HepG2 (cell line): ENCODE measurements at regions not wholly inside any gene's neighbourhood (a gene's known extent, or its start where the extent isn't known, plus 50 kb on each side); places are given as distances from the start of the nearest gene placed in this dataset.

Experiments used
- ATAC-seq: fragments of 200-7000 bp; cut with Tn5 transposase; 3 replicates; pipeline ENCODE4 v1.9.1; 2020; ENCODE audit warnings: mild to moderate bottlenecking, moderate library complexity
- BruUV-seq: library from RNA; stranded (reverse); fragments of 400-500 nt; replicated peaks from 2 replicates; lab custom pipeline; 2021; lab: Mats Ljungman, UMichigan
- CTCF ChIA-PET: fragments of 300-600 bp; formaldehyde crosslinking; extraction: SDS; loops from one replicate; lab custom pipeline; 2021; ENCODE audit warnings: low total read pairs, inconsistent platforms, low intra/inter-chr PET ratio; lab: Yijun Ruan, JAX
- POLR2A ChIA-PET: fragments of 350-600 bp; sonication (Branson Sonifier 250); formaldehyde crosslinking; loops from one replicate; lab custom pipeline; 2020; ENCODE audit warnings: antibody characterized with exemption, inconsistent platforms; lab: Yijun Ruan, JAX
- DNase-seq: peaks from one replicate; pipeline ENCODE4 v3.0.0-alpha.2; 2015; ENCODE audit warnings: low spot score
- FAIRE-seq: peaks from 3 replicates; lab custom pipeline; 2011; peaks lifted over from hg19 to GRCh38; lab: Jason Lieb, UNC
- H2AFZ ChIP-seq: one replicate; pipeline ENCODE4 v1.6.1; 2011; ENCODE audit warnings: low read length, inconsistent platforms
- H3K27ac ChIP-seq: fragments of 300-600 bp; 3 replicates; pipeline ENCODE4 v1.8.0; 2011; ENCODE audit warnings: mixed run types, mild to moderate bottlenecking, mixed read lengths, low read length, inconsistent platforms; ENCODE audit not compliant: insufficient read depth; ENCODE audit errors: extremely low read length
- H3K27me3 ChIP-seq, 2 experiments: fragments of 200-600 bp in 1 of 2; 2 replicates in 1 of 2; 3 replicates in 1 of 2; pipeline versions ENCODE4 v1.6.0 to v1.8.0; 2011; ENCODE audit warnings: low read length in 2 of 2, mild to moderate bottlenecking in 2 of 2, moderate library complexity in 2 of 2, inconsistent platforms in 1 of 2; ENCODE audit not compliant: insufficient read depth in 2 of 2, control insufficient read depth in 1 of 2
- H3K36me3 ChIP-seq, 2 experiments: fragments of 200-600 bp in 1 of 2; replicated peaks in 1 of 2; 2 replicates in 1 of 2; 3 replicates in 1 of 2; pipeline versions ENCODE4 v1.5.1 to v1.8.0; 2011; ENCODE audit warnings: low read length in 2 of 2, inconsistent platforms in 1 of 2; ENCODE audit not compliant: insufficient read depth in 2 of 2, control insufficient read depth in 1 of 2
- H3K4me1 ChIP-seq: 2 replicates; pipeline ENCODE4 v1.5.1; 2012; ENCODE audit warnings: low read length, inconsistent platforms; ENCODE audit not compliant: insufficient read depth
- H3K4me2 ChIP-seq: 2 replicates; pipeline ENCODE4 v1.6.0; 2011; ENCODE audit warnings: low read depth, low read length, inconsistent platforms
- H3K4me3 ChIP-seq, 3 experiments: fragments of 200-600 bp in 1 of 3; sonication (generic), shearing (Covaris generic) in 1 of 3; replicated peaks in 1 of 3; 2 replicates each; pipeline ENCODE4 v1.5.1; 2011 to 2016; ENCODE audit warnings: low read length in 3 of 3, inconsistent platforms in 2 of 3, low read depth in 2 of 3, mild to moderate bottlenecking in 2 of 3, control low read depth in 1 of 3, mixed read lengths in 1 of 3; ENCODE audit not compliant: insufficient read depth in 1 of 3
- H3K79me2 ChIP-seq: one replicate; pipeline ENCODE4 v1.6.1; 2011; ENCODE audit warnings: low read length, inconsistent platforms; ENCODE audit not compliant: insufficient read depth
- H3K9ac ChIP-seq: 2 replicates; pipeline ENCODE4 v1.6.0; 2011; ENCODE audit warnings: mild to moderate bottlenecking, low read depth, low read length, inconsistent platforms; ENCODE audit not compliant: insufficient read depth
- H3K9me3 ChIP-seq: 2 replicates; pipeline ENCODE4 v1.5.1; 2012; ENCODE audit warnings: mild to moderate bottlenecking, low read length
- H4K20me1 ChIP-seq: 2 replicates; pipeline ENCODE4 v1.6.0; 2011; ENCODE audit warnings: inconsistent platforms, mild to moderate bottlenecking, low read length, moderate library complexity; ENCODE audit not compliant: insufficient read depth
- ATF5 ChIP-seq: sonication (generic); formaldehyde crosslinking; IDR thresholded peaks from 2 replicates; pipeline ENCODE4 v1.4.0; 2020; ENCODE audit warnings: mild to moderate bottlenecking, low read depth, missing genetic modification reagents
- ETV5 ChIP-seq: IDR thresholded peaks from 2 replicates; pipeline ENCODE4 v1.6.1; 2018; ENCODE audit warnings: missing biosample characterization, missing genetic modification reagents, inconsistent platforms, borderline replicate concordance
- HDAC2 ChIP-seq: sonication (generic); formaldehyde crosslinking; IDR thresholded peaks from 2 replicates; pipeline ENCODE4 v1.4.0; 2020; ENCODE audit warnings: missing genetic modification reagents
- LRRFIP1 ChIP-seq: sonication (generic); formaldehyde crosslinking; conservative IDR thresholded peaks from 2 replicates; pipeline ENCODE4 v1.4.0; 2020; ENCODE audit warnings: missing genetic modification reagents
- MAFG ChIP-seq: sonication (generic); formaldehyde crosslinking; IDR thresholded peaks from 2 replicates; pipeline ENCODE4 v1.5.1; 2020; ENCODE audit warnings: mild to moderate bottlenecking, missing genetic modification reagents
- RCOR2 ChIP-seq: IDR thresholded peaks from 2 replicates; pipeline ENCODE4 v1.6.1; 2016; ENCODE audit warnings: missing biosample characterization, missing genetic modification reagents
- SIX1 ChIP-seq: sonication (generic); formaldehyde crosslinking; IDR thresholded peaks from 2 replicates; pipeline ENCODE4 v1.4.0; 2020; ENCODE audit warnings: missing genetic modification reagents, borderline replicate concordance
- THYN1 ChIP-seq: sonication (generic); formaldehyde crosslinking; IDR thresholded peaks from 2 replicates; pipeline ENCODE4 v1.8.1; 2023; ENCODE audit warnings: low read depth, mild to moderate bottlenecking, moderate library complexity, missing genetic modification reagents, borderline replicate concordance
- ZNF260 ChIP-seq: sonication (generic); formaldehyde crosslinking; IDR thresholded peaks from 2 replicates; pipeline ENCODE4 v1.4.0; 2020; ENCODE audit warnings: missing genetic modification reagents, low read depth, mild to moderate bottlenecking, borderline replicate concordance
- ZNF292 ChIP-seq: sonication (generic); formaldehyde crosslinking; IDR thresholded peaks from 2 replicates; pipeline ENCODE4 v1.8.1; 2022; ENCODE audit warnings: mild to moderate bottlenecking, low read depth, missing genetic modification reagents, borderline replicate concordance
- WGBS: methylation state at CpG from one replicate; pipeline ENCODE4 v1.1.6; 2017; ENCODE audit warnings: low lambda C conversion rate; 5-methylcytosine and 5-hydroxymethylcytosine counted together
- in situ Hi-C: cut with HindIII; loops from 2 replicates; pipeline ENCODE4 v1.10.0; 2017; ENCODE audit warnings: low pct_unique_long_range_greater_than_20kb; ENCODE audit not compliant: extremely low pct_ligation_motif_present
- intact Hi-C: fragments of 100-400 bp; cut with micrococcal nuclease; formaldehyde crosslinking; loops from one replicate; pipeline ENCODE4 v1.10.0; 2022; ENCODE audit not compliant: unreplicated experiment
- TF ChIP-seq, protein P1 (sequence below): sonication (generic); formaldehyde crosslinking; IDR thresholded peaks from 2 replicates; pipeline ENCODE4 v1.4.0; 2020; ENCODE audit warnings: missing genetic modification reagents
- TF ChIP-seq, protein P2 (sequence below): sonication (generic); formaldehyde crosslinking; IDR thresholded peaks from 2 replicates; pipeline ENCODE4 v1.4.0; 2020; ENCODE audit warnings: missing genetic modification reagents, borderline replicate concordance
- TF ChIP-seq, protein P3 (sequence below): sonication (generic); formaldehyde crosslinking; IDR thresholded peaks from 2 replicates; pipeline ENCODE4 v1.9.0; 2022; ENCODE audit warnings: missing genetic modification reagents, mild to moderate bottlenecking, borderline replicate concordance

DNA sequence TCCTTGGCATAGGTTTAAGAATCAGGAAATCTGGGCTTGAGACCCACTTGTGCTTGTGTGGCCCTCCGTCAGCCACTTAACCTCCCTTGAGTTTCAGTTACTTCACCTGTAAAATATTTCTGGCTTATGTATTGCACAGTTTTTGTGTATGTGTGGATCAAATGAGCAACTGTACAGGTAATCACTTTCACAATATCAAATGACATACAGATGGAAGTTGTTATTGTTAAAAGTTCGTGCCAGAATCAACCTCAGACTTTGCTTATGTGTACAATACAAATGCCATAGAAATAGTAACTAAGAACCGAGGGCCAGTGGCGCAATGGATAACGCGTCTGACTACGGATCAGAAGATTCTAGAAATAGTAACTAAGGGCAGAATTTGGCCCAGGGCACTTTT lies 65.6 kb upstream of the KIF13A start (continued):
- TF ChIP-seq, protein P1, sequence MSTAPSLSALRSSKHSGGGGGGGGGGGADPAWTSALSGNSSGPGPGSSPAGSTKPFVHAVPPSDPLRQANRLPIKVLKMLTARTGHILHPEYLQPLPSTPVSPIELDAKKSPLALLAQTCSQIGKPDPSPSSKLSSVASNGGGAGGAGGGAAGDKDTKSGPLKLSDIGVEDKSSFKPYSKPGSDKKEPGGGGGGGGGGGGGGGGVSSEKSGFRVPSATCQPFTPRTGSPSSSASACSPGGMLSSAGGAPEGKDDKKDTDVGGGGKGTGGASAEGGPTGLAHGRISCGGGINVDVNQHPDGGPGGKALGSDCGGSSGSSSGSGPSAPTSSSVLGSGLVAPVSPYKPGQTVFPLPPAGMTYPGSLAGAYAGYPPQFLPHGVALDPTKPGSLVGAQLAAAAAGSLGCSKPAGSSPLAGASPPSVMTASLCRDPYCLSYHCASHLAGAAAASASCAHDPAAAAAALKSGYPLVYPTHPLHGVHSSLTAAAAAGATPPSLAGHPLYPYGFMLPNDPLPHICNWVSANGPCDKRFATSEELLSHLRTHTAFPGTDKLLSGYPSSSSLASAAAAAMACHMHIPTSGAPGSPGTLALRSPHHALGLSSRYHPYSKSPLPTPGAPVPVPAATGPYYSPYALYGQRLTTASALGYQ = no peak
- no peak for TF ChIP-seq SIX1 (CRISPR knock-in tag)
- no peak for TF ChIP-seq RCOR2 (CRISPR knock-in tag)
- TF ChIP-seq, protein P2, sequence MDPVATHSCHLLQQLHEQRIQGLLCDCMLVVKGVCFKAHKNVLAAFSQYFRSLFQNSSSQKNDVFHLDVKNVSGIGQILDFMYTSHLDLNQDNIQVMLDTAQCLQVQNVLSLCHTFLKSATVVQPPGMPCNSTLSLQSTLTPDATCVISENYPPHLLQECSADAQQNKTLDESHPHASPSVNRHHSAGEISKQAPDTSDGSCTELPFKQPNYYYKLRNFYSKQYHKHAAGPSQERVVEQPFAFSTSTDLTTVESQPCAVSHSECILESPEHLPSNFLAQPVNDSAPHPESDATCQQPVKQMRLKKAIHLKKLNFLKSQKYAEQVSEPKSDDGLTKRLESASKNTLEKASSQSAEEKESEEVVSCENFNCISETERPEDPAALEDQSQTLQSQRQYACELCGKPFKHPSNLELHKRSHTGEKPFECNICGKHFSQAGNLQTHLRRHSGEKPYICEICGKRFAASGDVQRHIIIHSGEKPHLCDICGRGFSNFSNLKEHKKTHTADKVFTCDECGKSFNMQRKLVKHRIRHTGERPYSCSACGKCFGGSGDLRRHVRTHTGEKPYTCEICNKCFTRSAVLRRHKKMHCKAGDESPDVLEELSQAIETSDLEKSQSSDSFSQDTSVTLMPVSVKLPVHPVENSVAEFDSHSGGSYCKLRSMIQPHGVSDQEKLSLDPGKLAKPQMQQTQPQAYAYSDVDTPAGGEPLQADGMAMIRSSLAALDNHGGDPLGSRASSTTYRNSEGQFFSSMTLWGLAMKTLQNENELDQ (CRISPR knock-in tag) = no peak
- no peak for TF ChIP-seq ZNF260 (CRISPR knock-in tag)

GRCh38 chr6:18049646-18050045 lies 62.2 kb upstream of the KIF13A start:
- no peak overlapping the region for H3K4me2 ChIP-seq
- no peaks in the 10 kb centered on the region for H4K20me1 ChIP-seq
- H2AFZ ChIP-seq = no peak overlapping the region
- in situ Hi-C loops (no loop called here), intact Hi-C loops (no loop called here)
- H3K27me3 ChIP-seq = no peaks in the 10 kb centered on the region; a peak in 2 of 5 replicates
- no TSS peak for BruUV-seq
- no peak overlapping the region for H3K4me3 ChIP-seq
- H3K4me1 ChIP-seq = peaks cover 18% of the 10 kb centered on the region
- H3K79me2 ChIP-seq = no peaks in the 10 kb centered on the region
- no peak for ATAC-seq
- ChIA-PET POLR2A (no interaction called here), CTCF (no interaction called here)
- H3K36me3 ChIP-seq = no peaks in the 10 kb centered on the region
- H3K9ac ChIP-seq = no peak overlapping the region
- FAIRE-seq = no peak
- H3K9me3 ChIP-seq = no peaks in the 10 kb centered on the region
- DNase-seq = no peak
- 20% methylated on average over 2 of the region's 2 CpGs for WGBS
- no peak overlapping the region for H3K27ac ChIP-seq
- no peak for TF ChIP-seq ZNF292 (CRISPR knock-in tag)
- TF ChIP-seq ETV5 = no peak
- TF ChIP-seq, protein P3, sequence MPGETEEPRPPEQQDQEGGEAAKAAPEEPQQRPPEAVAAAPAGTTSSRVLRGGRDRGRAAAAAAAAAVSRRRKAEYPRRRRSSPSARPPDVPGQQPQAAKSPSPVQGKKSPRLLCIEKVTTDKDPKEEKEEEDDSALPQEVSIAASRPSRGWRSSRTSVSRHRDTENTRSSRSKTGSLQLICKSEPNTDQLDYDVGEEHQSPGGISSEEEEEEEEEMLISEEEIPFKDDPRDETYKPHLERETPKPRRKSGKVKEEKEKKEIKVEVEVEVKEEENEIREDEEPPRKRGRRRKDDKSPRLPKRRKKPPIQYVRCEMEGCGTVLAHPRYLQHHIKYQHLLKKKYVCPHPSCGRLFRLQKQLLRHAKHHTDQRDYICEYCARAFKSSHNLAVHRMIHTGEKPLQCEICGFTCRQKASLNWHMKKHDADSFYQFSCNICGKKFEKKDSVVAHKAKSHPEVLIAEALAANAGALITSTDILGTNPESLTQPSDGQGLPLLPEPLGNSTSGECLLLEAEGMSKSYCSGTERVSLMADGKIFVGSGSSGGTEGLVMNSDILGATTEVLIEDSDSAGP = no peak
- no peak for TF ChIP-seq ATF5 (CRISPR knock-in tag)
- TF ChIP-seq THYN1 (CRISPR knock-in tag) = no peak
- no peak for TF ChIP-seq MAFG (CRISPR knock-in tag)
- no peak for TF ChIP-seq HDAC2 (CRISPR knock-in tag)
- no peak for TF ChIP-seq LRRFIP1 (CRISPR knock-in tag)
